ENCODE measurements at regions not wholly inside any gene's neighbourhood (a gene's known extent, or its start where the extent isn't known, plus 50 kb on each side); places are given as distances from the start of the nearest gene placed in this dataset.

DNA sequence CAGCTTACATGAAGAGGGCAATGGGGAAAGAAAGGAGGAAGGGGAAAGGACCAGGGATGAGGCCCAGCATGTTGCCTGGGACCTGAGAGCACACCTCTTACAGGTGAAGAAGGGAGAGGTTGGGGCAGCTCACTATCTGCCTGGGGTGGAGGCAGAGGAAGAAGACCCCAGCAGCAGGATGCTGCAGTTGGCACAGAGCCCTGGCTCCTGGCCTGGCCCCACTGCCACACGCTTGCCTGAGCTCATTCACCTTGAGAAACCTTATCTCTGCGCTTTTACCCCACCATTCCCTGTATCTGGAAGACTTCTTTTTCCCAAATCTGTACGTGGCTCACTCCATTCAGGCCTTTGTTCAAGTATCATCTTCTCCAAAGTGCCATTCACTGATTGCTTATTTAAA lies 147.8 kb upstream of the TMEM72 start:
- TF ChIP-seq SPI1 (IDR thresholded peaks at IDR 0.05; ENCODE audit: low read depth, low read length) (no peak), POU2F2 (IDR thresholded peaks at IDR 0.05; ENCODE audit: low read depth, low read length) (no peak)
- no peak for DNase-seq (ENCODE audit: insufficient read length, low spot score)
- FAIRE-seq = no peak

DNA sequence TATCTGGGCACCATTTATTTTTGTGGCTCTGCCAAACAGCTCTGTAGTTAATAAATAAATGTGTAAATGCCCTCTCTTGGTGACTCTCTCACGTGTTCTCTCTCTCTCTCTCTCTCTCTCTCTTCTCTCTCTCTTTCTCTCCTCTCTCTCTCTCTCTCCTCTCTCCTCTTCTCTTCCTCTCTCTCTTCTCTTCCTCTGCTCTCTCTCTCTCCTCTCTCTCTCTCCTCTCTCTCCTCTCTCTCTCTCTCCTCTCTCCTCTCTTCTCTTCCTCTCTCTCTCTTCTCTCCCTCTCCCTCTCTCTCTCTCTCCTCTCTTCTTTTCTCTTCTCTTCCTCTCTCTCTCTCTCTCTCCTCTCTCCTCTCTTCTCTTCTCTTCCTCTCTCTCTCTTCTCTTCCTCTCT lies 145.8 kb upstream of the TMEM72 start:
- no peak for FAIRE-seq
- TF ChIP-seq POLR2AphosphoS5 (IDR thresholded peaks at IDR 0.05; ENCODE audit: low read depth, low read length) (no peak), POLR2A (IDR thresholded peaks at IDR 0.05; ENCODE audit: low read depth, low read length) (no peak), TAF1 (IDR thresholded peaks at IDR 0.05; ENCODE audit: low read depth, low read length) (no peak), PAX5 (IDR thresholded peaks at IDR 0.05; ENCODE audit: insufficient read depth, low read length, severe bottlenecking) (no peak), SPI1 (IDR thresholded peaks at IDR 0.05; ENCODE audit: low read depth, low read length) (no peak), POU2F2 (IDR thresholded peaks at IDR 0.05; ENCODE audit: low read depth, low read length) (no peak)
- DNase-seq (ENCODE audit: insufficient read length, low spot score) = no peak

DNA sequence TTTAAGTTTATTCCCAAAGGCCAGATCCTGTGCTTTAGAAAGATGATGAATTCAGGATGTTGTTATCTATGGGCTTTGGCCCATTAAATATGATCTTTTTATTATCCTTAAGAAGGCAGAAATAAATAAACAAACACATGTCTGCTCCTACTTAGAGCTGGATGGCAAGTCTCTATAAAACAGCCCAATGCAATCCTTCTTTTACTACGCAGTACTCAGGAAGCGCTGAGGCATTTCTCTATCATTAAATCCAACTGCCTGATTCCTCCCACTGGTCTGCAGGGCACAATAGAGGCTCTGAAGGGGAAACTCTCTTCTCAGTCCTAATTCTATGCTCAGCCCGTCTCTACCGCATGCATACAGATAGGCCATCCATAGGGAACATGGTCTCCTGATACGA lies 144.5 kb upstream of the TMEM72 start:
- DNase-seq (ENCODE audit: insufficient read length, low spot score) (no peak), FAIRE-seq (no peak)
- TF ChIP-seq POLR2A (IDR thresholded peaks at IDR 0.05; ENCODE audit: low read depth, low read length) = no peak
- TF ChIP-seq SPI1 (IDR thresholded peaks at IDR 0.05; ENCODE audit: low read depth, low read length) = no peak
- no peak for TF ChIP-seq PAX5 (IDR thresholded peaks at IDR 0.05; ENCODE audit: insufficient read depth, low read length, severe bottlenecking)
- TF ChIP-seq TAF1 (IDR thresholded peaks at IDR 0.05; ENCODE audit: low read depth, low read length) = no peak
- no peak for TF ChIP-seq POU2F2 (IDR thresholded peaks at IDR 0.05; ENCODE audit: low read depth, low read length)
- TF ChIP-seq POLR2AphosphoS5 (IDR thresholded peaks at IDR 0.05; ENCODE audit: low read depth, low read length) = no peak

DNA sequence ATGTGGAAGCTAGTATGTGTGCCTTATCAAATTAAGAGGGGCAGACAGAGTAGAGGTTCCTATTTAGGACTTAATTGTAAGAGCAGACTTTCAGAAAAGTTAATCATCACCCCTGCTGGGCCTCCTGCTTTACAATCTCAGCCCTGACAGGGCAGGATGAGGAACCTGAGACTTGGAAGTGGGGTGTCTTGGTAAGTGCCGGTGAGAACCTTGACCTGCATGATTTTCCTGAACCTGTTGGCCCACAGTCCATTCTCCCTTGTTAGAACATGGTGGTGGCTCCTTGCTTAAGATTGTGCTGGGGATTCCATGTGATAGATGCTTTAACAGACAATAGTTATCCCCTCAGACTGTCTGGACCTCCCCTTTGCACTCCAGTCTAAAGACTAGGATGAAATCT lies 141.7 kb upstream of the TMEM72 start:
- FAIRE-seq (no peak), DNase-seq (ENCODE audit: insufficient read length, low spot score) (no peak)
- TF ChIP-seq POLR2A (IDR thresholded peaks at IDR 0.05; ENCODE audit: low read depth, low read length) (no peak), PAX5 (IDR thresholded peaks at IDR 0.05; ENCODE audit: insufficient read depth, low read length, severe bottlenecking) (no peak), POLR2AphosphoS5 (IDR thresholded peaks at IDR 0.05; ENCODE audit: low read depth, low read length) (no peak), TAF1 (IDR thresholded peaks at IDR 0.05; ENCODE audit: low read depth, low read length) (no peak), POU2F2 (IDR thresholded peaks at IDR 0.05; ENCODE audit: low read depth, low read length) (no peak), SPI1 (IDR thresholded peaks at IDR 0.05; ENCODE audit: low read depth, low read length) (no peak)

DNA sequence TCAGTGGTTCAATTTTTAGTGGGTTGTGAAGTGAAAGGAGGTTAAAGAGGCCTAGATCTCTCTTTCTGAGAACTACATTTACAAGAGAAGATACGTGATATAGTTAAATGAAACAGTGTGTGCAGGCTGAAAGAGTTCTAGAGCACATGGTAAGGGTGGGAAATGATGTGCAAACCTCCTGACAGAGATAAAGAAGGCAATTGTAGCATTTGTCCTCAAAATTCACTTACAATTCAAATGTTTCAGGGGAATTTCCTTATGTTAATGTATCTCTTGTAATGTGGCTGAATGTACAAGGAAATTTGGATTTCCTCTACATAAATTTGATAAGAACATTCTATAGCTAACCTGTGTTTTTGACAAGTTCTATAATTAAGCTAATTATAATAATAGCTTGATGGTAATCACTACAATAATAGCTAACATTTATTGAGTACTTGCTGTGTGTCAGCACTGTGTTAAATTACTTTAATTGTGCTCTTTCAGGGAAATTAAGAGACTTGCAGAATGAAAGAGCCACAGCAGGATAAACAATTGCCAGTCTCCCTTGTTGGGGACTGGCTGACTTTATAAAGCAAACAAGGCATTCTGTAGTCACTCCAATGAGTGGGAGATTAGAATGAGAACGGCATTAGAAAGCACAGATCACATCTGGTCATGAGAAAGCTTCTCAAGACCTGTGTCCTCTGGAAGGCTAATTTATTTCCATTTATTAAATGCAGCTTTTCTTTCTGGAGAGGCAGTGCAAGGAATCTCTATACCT lies 139.7 kb upstream of the TMEM72 start:
- DNase-seq (ENCODE audit: insufficient read length, low spot score) (no peak), FAIRE-seq (no peak)

DNA sequence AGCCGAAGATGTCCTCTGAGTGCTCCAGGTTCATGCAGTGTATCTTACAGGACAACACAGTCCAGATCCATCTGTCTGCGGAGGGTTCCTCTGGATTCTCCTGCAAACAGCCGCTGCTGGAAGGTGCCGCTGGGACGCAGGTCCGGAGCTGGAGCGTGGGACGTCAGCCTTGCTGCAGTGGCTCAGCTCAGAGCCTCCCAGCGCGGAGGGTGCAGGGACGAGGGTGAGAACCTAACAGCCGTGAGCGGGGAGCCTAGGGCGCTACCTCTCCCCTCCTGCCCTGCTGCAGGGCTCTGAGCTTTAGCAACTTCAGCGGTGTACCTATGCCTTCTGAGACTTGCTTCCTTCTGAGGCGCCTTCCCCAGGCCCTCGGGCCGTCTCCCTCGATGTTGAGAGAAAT lies 137.6 kb upstream of the TMEM72 start:
- FAIRE-seq (no peak), DNase-seq (ENCODE audit: insufficient read length, low spot score) (no peak)
- TF ChIP-seq POLR2A (IDR thresholded peaks at IDR 0.05; ENCODE audit: low read depth, low read length) = no peak
- TF ChIP-seq PAX5 (IDR thresholded peaks at IDR 0.05; ENCODE audit: insufficient read depth, low read length, severe bottlenecking) = no peak
- no peak for TF ChIP-seq POU2F2 (IDR thresholded peaks at IDR 0.05; ENCODE audit: low read depth, low read length)
- no peak for TF ChIP-seq POLR2AphosphoS5 (IDR thresholded peaks at IDR 0.05; ENCODE audit: low read depth, low read length)
- TF ChIP-seq TAF1 (IDR thresholded peaks at IDR 0.05; ENCODE audit: low read depth, low read length) = no peak
- TF ChIP-seq SPI1 (IDR thresholded peaks at IDR 0.05; ENCODE audit: low read depth, low read length) = no peak

More for the DNA sequence above, 139.7 kb upstream of the TMEM72 start:
- no peak for TF ChIP-seq POLR2A (IDR thresholded peaks at IDR 0.05; ENCODE audit: low read depth, low read length)
- no peak for TF ChIP-seq SPI1 (IDR thresholded peaks at IDR 0.05; ENCODE audit: low read depth, low read length)
- TF ChIP-seq POU2F2 (IDR thresholded peaks at IDR 0.05; ENCODE audit: low read depth, low read length) = no peak
- TF ChIP-seq TAF1 (IDR thresholded peaks at IDR 0.05; ENCODE audit: low read depth, low read length) = no peak
- no peak for TF ChIP-seq POLR2AphosphoS5 (IDR thresholded peaks at IDR 0.05; ENCODE audit: low read depth, low read length)
- no peak for TF ChIP-seq PAX5 (IDR thresholded peaks at IDR 0.05; ENCODE audit: insufficient read depth, low read length, severe bottlenecking)

DNA sequence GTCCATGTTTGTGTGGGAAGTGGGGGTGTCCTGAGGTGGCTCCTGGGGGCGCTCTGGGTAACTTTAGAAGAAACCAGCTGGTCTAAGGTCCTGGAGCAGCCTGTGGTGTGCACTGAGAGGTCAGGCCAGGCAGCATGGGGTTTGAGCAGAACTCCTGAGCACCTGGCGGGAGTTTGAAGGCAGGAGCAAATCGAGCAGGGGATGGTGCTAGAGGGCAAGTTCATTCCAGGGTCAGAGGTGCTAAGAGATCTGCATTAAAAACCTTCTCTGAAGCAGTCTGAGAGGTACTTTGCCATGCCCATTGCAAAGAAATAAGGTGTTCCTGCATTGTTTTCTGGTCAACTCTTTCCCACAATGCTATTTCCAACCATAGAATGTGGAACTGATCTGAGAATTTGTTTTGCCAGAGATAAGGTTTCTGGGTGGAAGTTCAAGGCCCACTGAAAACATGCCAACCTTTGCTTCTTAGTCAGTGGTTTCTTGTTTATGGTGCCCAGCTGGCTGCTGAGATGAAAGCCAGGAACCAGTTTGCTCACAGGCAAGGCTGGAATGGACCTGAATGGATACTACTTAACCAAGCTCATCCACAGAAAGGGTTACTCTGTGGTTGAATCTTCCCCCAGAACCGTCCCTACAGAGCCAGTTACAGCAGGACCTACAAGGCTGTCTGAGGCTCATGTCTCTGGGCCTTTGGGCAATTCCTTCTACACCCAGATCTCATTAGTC lies 136.3 kb upstream of the TMEM72 start:
- DNase-seq (ENCODE audit: insufficient read length, low spot score) (no peak), FAIRE-seq (no peak)
- TF ChIP-seq POU2F2 (IDR thresholded peaks at IDR 0.05; ENCODE audit: low read depth, low read length) (no peak), POLR2A (IDR thresholded peaks at IDR 0.05; ENCODE audit: low read depth, low read length) (no peak), POLR2AphosphoS5 (IDR thresholded peaks at IDR 0.05; ENCODE audit: low read depth, low read length) (no peak), PAX5 (IDR thresholded peaks at IDR 0.05; ENCODE audit: insufficient read depth, low read length, severe bottlenecking) (no peak), SPI1 (IDR thresholded peaks at IDR 0.05; ENCODE audit: low read depth, low read length) (no peak), TAF1 (IDR thresholded peaks at IDR 0.05; ENCODE audit: low read depth, low read length) (no peak)

DNA sequence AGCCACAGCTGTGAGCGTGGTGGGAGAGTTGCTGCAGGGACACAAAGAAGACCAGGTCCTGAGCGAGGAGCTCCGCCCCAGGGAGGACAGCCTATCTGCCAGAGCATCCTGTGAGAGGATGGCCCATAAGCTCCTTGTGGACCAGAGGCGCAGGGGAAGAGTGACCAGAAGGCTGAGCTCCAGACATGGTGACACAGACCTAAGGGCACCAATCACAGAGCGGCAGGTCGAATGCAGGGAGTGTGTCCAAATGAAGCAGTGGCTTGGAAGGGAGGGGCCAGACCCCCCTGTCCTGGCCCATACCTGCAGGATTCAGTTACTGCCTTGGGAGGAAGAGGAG lies 135.8 kb upstream of the TMEM72 start:
- DNase-seq (ENCODE audit: insufficient read length, low spot score) (no peak), FAIRE-seq (no peak)
- TF ChIP-seq PAX5 (IDR thresholded peaks at IDR 0.05; ENCODE audit: insufficient read depth, low read length, severe bottlenecking) (no peak), TAF1 (IDR thresholded peaks at IDR 0.05; ENCODE audit: low read depth, low read length) (no peak), POU2F2 (IDR thresholded peaks at IDR 0.05; ENCODE audit: low read depth, low read length) (no peak)

DNA sequence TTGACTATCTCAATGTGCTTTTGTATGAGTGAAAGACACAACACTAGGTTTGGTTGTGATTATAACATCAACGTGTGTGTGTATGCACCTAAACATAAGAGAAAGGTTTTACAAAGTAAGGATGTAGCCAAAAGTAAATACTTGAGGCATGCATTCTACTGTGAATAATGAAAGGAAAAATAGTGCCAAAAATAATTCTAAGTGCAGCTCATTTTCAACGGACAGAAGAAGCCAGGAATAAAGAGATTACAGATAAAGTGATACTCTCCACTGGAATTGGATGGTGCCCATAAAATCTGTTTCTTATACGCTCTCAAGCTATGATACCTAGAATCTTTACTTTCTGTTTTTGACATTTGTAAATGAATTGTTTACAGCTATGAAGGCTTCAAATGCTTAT lies 135.0 kb upstream of the TMEM72 start:
- TF ChIP-seq POU2F2 (IDR thresholded peaks at IDR 0.05; ENCODE audit: low read depth, low read length) = no peak
- no peak for TF ChIP-seq SPI1 (IDR thresholded peaks at IDR 0.05; ENCODE audit: low read depth, low read length)
- TF ChIP-seq TAF1 (IDR thresholded peaks at IDR 0.05; ENCODE audit: low read depth, low read length) = no peak
- no peak for TF ChIP-seq POLR2AphosphoS5 (IDR thresholded peaks at IDR 0.05; ENCODE audit: low read depth, low read length)
- TF ChIP-seq PAX5 (IDR thresholded peaks at IDR 0.05; ENCODE audit: insufficient read depth, low read length, severe bottlenecking) = no peak
- no peak for TF ChIP-seq POLR2A (IDR thresholded peaks at IDR 0.05; ENCODE audit: low read depth, low read length)
- no peak for DNase-seq (ENCODE audit: insufficient read length, low spot score)
- FAIRE-seq = no peak

DNA sequence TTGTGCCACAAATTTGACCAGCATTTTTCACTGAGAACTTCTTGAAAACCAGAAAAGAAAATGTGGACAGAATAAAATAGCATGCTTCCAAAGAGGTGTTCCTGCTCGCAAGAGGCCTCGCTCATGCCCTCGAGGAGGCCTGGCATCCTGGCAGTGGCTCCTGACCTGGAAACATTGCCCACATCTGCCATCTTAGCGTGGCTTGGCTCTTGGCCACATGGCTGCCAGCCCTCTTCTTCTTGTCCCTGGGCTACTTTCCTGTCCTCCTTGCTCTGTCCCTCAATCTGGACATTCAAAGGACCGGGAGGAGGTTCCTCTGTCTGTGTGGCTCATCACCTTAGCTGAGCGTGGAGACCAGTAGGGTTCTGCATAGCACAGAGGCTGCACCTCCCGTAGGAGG lies 131.6 kb upstream of the TMEM72 start:
- no peak for DNase-seq (ENCODE audit: insufficient read length, low spot score)
- TF ChIP-seq TAF1 (IDR thresholded peaks at IDR 0.05; ENCODE audit: low read depth, low read length) (no peak), POU2F2 (IDR thresholded peaks at IDR 0.05; ENCODE audit: low read depth, low read length) (no peak), POLR2AphosphoS5 (IDR thresholded peaks at IDR 0.05; ENCODE audit: low read depth, low read length) (no peak), PAX5 (IDR thresholded peaks at IDR 0.05; ENCODE audit: insufficient read depth, low read length, severe bottlenecking) (no peak), SPI1 (IDR thresholded peaks at IDR 0.05; ENCODE audit: low read depth, low read length) (no peak), POLR2A (IDR thresholded peaks at IDR 0.05; ENCODE audit: low read depth, low read length) (no peak)
- FAIRE-seq = no peak

Measured in GM12891 (cell line).